GM12891 (cell line): ENCODE measurements at regions not wholly inside any gene's neighbourhood (a gene's known extent, or its start where the extent isn't known, plus 50 kb on each side); places are given as distances from the start of the nearest gene placed in this dataset.
A peak's percentile ranks its signal among the peaks of the same experiment; 100 is the strongest.

Experiments
- DNase-seq: peaks from one replicate; pipeline ENCODE4 v3.0.0; 2011; ENCODE audit warnings: low spot score; ENCODE audit not compliant: insufficient read length
- FAIRE-seq: peaks from 2 replicates; lab custom pipeline; 2011; peaks lifted over from hg19 to GRCh38; lab: Jason Lieb, UNC
- PAX5 ChIP-seq: IDR thresholded peaks from 2 replicates; pipeline ENCODE4 v1.6.1; 2011; ENCODE audit warnings: low read length, moderate library complexity, mild to moderate bottlenecking; ENCODE audit not compliant: insufficient read depth, severe bottlenecking
- POLR2A ChIP-seq: IDR thresholded peaks from 2 replicates; pipeline ENCODE4 v1.6.1; 2011; ENCODE audit warnings: low read depth, low read length, control low read depth
- POLR2AphosphoS5 ChIP-seq: IDR thresholded peaks from 2 replicates; pipeline ENCODE4 v1.6.1; 2011; ENCODE audit warnings: low read depth, low read length, control low read depth
- POU2F2 ChIP-seq: IDR thresholded peaks from 2 replicates; pipeline ENCODE4 v1.6.1; 2011; ENCODE audit warnings: low read depth, mild to moderate bottlenecking, control low read depth, low read length, moderate library complexity
- SPI1 ChIP-seq: IDR thresholded peaks from 2 replicates; pipeline ENCODE4 v1.6.1; 2011; ENCODE audit warnings: low read depth, low read length, control low read depth
- TAF1 ChIP-seq: IDR thresholded peaks from 2 replicates; pipeline ENCODE4 v1.6.1; 2011; ENCODE audit warnings: low read depth, low read length, control low read depth

- no peak for FAIRE-seq
- DNase-seq: no peak
- TF ChIP-seq POU2F2 (no peak), PAX5 (no peak), SPI1 (no peak), POLR2AphosphoS5 (no peak), TAF1 (no peak), POLR2A (no peak)
Measured at GRCh38 chr6:40720375-40720748, 133.2 kb upstream of the LRFN2 start.

- FAIRE-seq: no peak
- peak; percentile 19 for DNase-seq
- peak; percentile 99 for TF ChIP-seq SPI1
- TF ChIP-seq PAX5: no peak
- TF ChIP-seq TAF1: no peak
Measured at GRCh38 chr6:40719671-40720374, 132.7 kb upstream of the LRFN2 start.

- TF ChIP-seq POU2F2: no peak
- TF ChIP-seq POLR2AphosphoS5: no peak
- no peak for TF ChIP-seq PAX5
- DNase-seq (no peak), FAIRE-seq (no peak)
Measured at GRCh38 chr6:40718401-40718800, 131.2 kb upstream of the LRFN2 start.

- FAIRE-seq (no peak), DNase-seq (no peak)
- TF ChIP-seq POLR2A: no peak
- TF ChIP-seq POLR2AphosphoS5: no peak
- no peak for TF ChIP-seq POU2F2
- no peak for TF ChIP-seq PAX5
- no peak for TF ChIP-seq SPI1
- no peak for TF ChIP-seq TAF1
Measured at GRCh38 chr6:40717411-40718057, 130.4 kb upstream of the LRFN2 start.

- no peak for TF ChIP-seq SPI1
- no peak for TF ChIP-seq TAF1
- TF ChIP-seq PAX5: no peak
- no peak for TF ChIP-seq POLR2AphosphoS5
- no peak for TF ChIP-seq POLR2A
- TF ChIP-seq POU2F2: no peak
- DNase-seq (no peak), FAIRE-seq (no peak)
Measured at GRCh38 chr6:40715570-40716403, 128.6 kb upstream of the LRFN2 start.

GRCh38 chr6:40714576-40715564, 127.7 kb upstream of the LRFN2 start:
- TF ChIP-seq TAF1: no peak
- TF ChIP-seq POU2F2: no peak
- TF ChIP-seq POLR2AphosphoS5: no peak
- no peak for TF ChIP-seq POLR2A
- TF ChIP-seq SPI1: no peak
- TF ChIP-seq PAX5: no peak
- DNase-seq (no peak), FAIRE-seq (no peak)

GRCh38 chr6:40714143-40714542, 127.0 kb upstream of the LRFN2 start:
- FAIRE-seq: no peak

GRCh38 chr6:40713002-40713719, 126.0 kb upstream of the LRFN2 start:
- FAIRE-seq: no peak
- no peak for TF ChIP-seq SPI1
- TF ChIP-seq POLR2AphosphoS5: no peak
- no peak for TF ChIP-seq POLR2A
- no peak for TF ChIP-seq TAF1
- TF ChIP-seq POU2F2: no peak
- no peak for TF ChIP-seq PAX5
- no peak for DNase-seq

More at GRCh38 chr6:40714143-40714542, 127.0 kb upstream of the LRFN2 start:
- DNase-seq: no peak
- TF ChIP-seq POLR2AphosphoS5 (no peak), POLR2A (no peak), PAX5 (no peak)
